ENCODE measurements at regions not wholly inside any gene's neighbourhood (a gene's known extent, or its start where the extent isn't known, plus 50 kb on each side); places are given as distances from the start of the nearest gene placed in this dataset.

DNA sequence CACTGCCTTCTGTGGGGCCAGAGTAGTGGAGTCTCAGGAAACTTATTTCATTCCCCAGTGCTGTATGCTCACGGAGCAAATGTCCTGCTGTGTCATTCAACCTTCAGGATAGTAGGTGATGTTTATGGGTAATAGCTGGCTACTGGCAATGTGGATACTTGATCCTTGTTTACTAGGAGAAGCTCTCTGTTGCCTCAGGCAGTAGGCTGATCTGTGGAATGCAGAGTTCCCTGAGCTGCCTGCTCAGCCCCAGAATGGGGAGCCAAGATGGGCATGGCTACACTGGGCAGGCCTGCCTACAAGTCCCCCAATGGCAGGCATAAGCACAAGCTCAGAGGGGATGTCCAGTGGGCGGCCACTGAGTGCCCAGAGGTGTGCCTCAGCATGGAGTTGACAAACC lies 323.1 kb upstream of the KCNN2 start:
- no peak for DNase-seq

GRCh38 chr5:114050087-114050486 lies 311.8 kb upstream of the KCNN2 start:
- no peak for DNase-seq

- no peak for DNase-seq
These were observed 308.5 kb upstream of the KCNN2 start for GRCh38 chr5:114053372-114053771.

DNA sequence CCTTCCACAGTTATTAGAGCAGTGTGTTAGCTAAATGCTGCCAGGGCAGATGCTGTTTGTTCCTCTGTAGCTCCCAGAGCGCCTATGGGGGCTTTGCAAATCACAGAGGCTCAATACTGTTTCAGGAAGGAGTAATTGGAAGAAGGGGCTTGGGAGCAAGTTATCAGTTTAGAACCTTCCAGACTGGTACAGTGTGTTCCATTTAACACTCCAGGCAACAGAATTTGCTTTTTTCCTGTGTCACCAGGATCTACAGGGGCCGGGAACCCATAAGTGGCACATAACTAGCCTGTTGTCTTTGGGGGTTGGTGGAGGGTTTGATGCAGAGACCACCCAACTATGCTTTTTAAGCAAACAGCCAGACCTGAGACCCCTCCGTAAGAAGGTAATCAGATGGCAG lies 307.3 kb upstream of the KCNN2 start:
- no peak for DNase-seq

DNA sequence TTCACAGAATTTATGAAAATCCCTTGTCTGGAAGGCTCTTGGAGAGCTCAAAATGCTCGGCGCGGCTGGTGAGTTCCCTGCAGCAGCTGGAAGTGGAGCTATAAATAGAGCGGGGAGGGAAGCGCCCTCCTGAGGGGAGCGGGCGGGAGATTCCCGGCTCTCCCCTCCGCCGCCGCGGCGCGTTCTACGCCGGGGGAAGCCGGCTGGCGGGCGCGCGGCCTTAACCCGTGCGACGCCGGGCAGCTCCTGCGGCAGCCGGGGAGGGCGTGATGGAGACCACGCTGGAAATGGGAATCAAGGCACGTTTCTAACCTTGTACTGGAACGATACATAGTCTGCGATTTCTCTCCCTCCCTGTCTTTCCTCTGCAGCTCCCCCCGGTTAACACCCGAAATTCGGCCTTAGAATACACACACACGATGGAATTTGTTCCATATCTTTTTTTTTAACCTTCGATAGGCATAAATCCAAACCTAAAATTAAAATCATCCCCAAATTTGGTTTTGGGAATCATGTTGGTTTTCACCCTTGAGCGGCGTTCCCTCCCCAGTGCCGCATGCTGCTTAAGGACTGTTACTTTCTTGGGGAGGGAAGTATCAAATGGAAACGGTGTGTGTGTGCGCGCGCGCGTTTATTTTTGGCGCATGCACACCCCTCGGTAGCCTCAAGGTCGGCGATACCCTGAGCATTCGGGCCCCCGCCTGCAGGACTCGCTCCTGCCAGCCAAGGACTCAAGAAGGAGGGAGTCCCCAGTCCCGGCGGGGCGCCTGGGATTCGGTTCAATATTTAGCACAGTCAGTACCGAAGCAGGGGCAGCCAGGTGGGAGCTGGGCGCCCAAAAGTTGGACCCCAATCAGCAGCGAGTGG lies 306.3 kb upstream of the KCNN2 start:
- peak in 51 of 58 donors; percentile 5 to 81 (median 33) for DNase-seq

- peak in 6 of 58 donors; percentile 4 to 41 (median 19) for DNase-seq
These were observed 305.7 kb upstream of the KCNN2 start for GRCh38 chr5:114056185-114056538.

- DNase-seq: no peak
These were observed 301.0 kb upstream of the KCNN2 start for GRCh38 chr5:114060866-114061265.

DNA sequence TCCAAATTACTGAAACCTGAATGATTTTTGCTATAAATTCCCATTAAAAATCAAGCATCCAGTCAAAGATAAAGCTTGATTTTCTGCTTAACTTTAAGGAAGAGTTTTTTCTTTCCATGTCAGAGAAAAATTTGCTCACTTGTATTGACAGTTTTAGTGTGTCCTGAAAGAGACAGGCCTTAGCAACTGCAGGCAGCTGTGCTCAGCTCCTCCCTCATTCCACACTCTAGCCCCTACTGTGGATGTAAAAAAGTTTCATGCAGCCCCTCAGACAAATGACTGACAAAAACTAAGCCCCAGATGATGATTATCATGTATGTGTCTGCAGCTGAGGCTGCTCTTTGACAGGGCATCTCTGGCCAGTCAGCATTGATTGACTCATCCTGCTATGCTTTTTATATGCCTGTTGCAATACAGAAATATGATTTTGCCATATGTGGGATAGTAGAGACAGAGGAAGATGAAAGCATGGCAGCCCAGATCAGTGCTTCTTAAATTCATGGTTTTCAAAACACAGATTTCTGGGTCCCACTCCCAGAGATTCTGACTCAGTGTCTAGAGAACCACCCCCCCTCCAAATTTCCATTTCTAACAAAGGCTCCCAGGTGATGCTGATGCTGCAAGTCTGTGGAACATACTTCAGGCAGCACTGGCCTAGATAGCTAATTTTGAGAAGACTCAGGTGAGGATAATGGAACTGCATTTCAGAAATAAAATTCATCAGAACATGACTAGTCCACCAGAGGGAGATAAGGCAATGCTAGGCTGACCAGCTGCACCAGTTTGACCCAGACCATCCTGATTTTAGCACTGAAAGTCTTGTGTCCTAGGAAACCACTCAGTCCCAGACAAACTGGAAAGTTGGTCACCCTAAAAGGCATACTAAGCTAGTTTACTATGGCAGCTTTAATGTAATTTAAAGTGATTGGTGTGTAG lies 298.7 kb upstream of the KCNN2 start:
- no peak for DNase-seq

DNA sequence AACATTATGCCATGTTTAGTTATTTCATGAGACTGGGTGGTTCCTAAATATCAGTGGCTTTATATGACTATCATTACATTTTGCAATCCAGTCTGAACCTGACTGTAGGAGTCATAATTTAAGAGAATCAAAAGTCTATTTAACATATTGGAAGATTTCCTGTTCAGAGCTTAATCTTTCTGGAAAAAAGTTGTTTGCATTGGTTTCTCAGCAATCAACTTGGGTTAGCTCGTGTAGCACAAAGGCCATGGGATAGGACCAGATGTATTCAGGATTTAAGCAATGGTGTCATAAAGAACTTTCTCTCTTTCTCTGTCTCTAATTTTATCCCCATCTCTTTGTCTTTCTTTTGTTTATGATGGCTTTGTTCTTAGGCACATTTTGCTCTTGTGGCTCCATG lies 296.0 kb upstream of the KCNN2 start:
- no peak for DNase-seq

DNA sequence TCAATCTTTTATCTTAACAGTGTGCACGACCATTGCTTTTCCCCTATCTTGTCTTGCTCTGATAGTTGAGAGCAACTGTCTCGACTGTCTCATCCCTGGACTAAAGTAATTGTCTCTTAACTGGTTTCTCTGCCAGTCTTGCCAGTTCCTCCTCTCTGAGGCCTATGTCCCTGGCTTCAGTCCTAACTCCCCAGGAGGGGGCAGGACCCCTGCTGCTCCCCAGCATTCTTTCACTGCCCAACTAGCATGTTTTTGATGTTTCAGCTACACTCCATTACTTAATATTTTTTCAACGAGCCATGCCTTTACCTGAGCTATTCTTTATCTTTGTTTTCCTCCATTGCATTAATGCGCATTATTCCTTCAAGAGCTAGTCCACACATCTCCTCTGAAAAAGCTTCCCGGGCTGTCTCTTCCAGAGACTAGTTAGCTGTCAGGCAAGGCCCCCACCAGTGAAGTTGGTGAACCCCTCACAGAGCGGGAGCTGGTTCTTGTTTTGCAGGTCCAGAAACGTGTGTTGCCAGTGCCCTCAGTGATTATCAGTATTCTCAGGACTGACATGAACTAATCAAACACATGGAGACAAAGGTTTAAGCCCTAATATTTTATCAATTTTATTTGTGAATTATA lies 291.7 kb upstream of the KCNN2 start:
- DNase-seq: no peak

DNA sequence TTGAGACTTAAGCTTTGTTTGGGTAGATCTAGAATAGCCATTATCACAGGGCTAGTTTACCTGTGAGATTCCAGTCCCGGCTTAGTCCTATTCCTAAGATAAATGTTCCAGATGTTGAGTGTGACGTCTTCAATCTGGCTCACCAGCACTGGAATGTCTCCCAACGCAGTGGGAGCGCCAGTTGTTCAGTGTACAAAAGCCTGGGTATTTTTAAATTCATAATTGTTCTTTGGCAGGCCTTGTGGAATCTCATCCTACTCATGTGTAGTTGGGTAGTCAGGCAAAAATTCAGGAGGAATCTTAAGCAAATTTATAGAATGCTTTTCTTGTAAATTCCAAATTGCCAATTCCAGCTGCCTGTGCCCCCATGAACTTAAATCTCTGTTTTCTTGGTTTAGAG lies 272.6 kb upstream of the KCNN2 start:
- peak in 4 of 58 donors; percentile 0 to 3 (median 2) for DNase-seq

- DNase-seq: no peak
These were observed 264.3 kb upstream of the KCNN2 start for GRCh38 chr5:114097570-114097969.

DNA sequence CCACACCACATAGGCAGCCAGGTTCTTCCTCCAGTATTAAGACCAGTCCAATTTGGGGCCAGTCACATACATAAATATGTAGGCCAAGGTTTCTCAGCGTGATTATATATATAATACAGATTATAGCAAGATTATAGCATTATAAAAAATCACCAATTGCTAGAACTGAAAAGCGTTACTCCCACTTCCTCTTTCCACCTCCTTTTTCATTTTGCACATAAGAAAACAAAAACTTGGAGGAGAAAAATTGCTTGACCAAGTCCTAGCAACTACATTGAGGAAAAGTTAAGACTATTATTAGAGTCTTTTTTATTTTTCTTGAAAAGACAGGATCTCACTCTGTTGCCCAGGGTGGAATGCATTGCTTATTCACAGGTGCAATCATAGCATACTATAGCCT lies 262.7 kb upstream of the KCNN2 start:
- no peak for DNase-seq

DNA sequence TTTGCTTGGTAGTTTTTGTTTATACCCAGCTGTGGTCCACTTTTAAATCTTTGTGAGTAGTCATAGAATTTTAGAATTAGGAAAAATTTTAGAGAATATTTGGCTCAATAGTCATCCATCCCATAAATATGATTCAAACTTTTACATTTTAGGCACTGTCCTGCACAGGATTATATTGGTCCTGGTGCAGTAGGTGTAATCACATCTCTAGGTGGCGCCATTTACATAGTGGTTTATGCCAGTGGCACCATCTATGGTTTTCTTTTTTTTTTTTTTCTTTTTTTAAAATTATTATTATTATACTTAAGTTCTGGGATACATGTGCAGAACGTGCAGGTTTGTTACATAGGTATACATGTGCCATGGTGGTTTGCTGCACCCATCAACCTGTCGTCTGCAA lies 260.7 kb upstream of the KCNN2 start:
- no peak for DNase-seq

GRCh38 chr5:114113604-114114003 lies 248.3 kb upstream of the KCNN2 start:
- no peak for DNase-seq

- no peak for DNase-seq
These were observed 244.9 kb upstream of the KCNN2 start for GRCh38 chr5:114116981-114117380.

GRCh38 chr5:114118511-114118910 lies 243.4 kb upstream of the KCNN2 start:
- DNase-seq: peak in 3 of 58 donors; percentile 1 to 5 (median 3)

GRCh38 chr5:114120166-114120565 lies 241.7 kb upstream of the KCNN2 start:
- DNase-seq: no peak

DNA sequence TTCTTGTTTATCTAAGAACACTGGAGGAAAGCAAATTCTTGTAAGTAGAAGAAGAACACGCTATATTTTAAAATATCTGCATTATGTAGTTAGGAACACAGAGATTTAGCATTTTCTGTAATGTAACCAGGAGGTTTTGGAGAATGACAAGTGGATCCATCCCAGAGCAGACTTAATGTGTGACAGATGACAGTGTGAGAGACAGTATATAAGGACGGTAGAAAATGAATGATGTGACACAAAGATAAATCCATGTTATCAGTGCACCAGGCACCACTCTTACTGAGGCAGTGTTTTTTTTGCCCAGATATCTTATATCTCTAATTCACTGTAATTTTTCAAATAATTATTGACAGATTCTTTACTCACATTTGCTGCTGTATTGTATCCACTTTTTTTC lies 239.0 kb upstream of the KCNN2 start:
- no peak for DNase-seq

- DNase-seq: no peak
These were observed 238.2 kb upstream of the KCNN2 start for GRCh38 chr5:114123654-114124053.

DNA sequence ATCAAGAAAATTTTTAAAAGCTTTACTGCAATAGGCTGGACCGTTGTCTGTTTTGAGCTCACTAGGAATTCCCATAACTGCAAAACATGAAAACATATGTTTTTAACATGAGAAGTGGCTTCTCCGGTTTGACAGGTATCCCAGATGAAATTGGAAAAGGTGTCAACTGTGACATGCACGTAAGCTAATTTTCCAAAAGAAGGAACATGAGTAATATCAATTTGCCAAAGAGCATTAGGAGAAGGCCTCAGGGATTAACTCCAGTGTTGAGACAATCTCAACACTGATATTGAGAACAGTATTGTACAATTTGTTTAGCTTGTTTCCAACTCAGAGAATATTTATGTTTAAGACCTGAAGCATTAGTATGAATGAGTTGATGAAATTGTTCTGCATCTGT lies 215.5 kb upstream of the KCNN2 start:
- no peak for DNase-seq

DNA sequence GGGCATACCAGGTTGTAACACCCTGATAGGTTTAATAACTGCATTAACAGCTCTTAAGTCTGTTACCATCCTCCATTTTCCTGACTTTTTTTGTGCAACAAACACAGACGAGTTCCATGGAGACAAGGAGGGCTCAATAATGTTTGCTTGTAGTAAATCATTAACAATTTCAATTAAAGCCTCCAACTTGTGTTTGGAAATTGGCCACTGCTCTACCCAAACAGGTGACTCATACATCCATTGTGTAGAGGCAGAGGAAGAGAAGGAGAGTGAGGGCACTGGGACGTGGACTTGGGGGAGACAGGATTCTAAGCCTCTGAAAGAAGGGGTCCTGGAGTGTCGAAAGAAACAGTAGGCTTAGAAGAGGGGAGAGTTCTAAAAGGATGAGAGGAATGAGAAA lies 213.6 kb upstream of the KCNN2 start:
- no peak for DNase-seq

Data from anterior cingulate cortex (tissue), 58 donors.